Hepatocyte (in vitro differentiated cells): ENCODE measurements at regions not wholly inside any gene's neighbourhood (a gene's known extent, or its start where the extent isn't known, plus 50 kb on each side); places are given as distances from the start of the nearest gene placed in this dataset.

Source experiments
- DNase-seq: peaks from one replicate; pipeline ENCODE4 v3.0.0-alpha.2; 2016; ENCODE audit warnings: low spot score
- H2AFZ ChIP-seq: fragments of 200-600 bp; sonication (generic); 2 replicates; pipeline ENCODE4 v1.6.0; 2016; ENCODE audit warnings: antibody characterized with exemption, mild to moderate bottlenecking
- H3K27ac ChIP-seq: fragments of 200-600 bp; sonication (generic); 2 replicates; pipeline ENCODE4 v1.5.1; 2016; ENCODE audit warnings: mild to moderate bottlenecking
- H3K27me3 ChIP-seq: fragments of 200-600 bp; sonication (generic); 2 replicates; pipeline ENCODE4 v1.6.1; 2016
- H3K36me3 ChIP-seq: fragments of 200-600 bp; sonication (generic); replicated peaks from 2 replicates; pipeline ENCODE4 v1.5.1; 2016; ENCODE audit warnings: low read depth; ENCODE audit not compliant: insufficient read depth
- H3K4me1 ChIP-seq: fragments of 200-600 bp; sonication (generic); 2 replicates; pipeline ENCODE4 v1.5.1; 2016; ENCODE audit warnings: mild to moderate bottlenecking, moderate library complexity; ENCODE audit not compliant: insufficient read depth
- H3K4me2 ChIP-seq: fragments of 200-600 bp; sonication (generic); 2 replicates; pipeline ENCODE4 v1.6.0; 2016
- H3K4me3 ChIP-seq: fragments of 200-600 bp; sonication (generic); 2 replicates; pipeline ENCODE4 v1.5.1; 2016; ENCODE audit warnings: mild to moderate bottlenecking
- H3K79me2 ChIP-seq: fragments of 200-600 bp; sonication (generic); 2 replicates; pipeline ENCODE4 v1.6.0; 2017; ENCODE audit warnings: mild to moderate bottlenecking
- H3K9me2 ChIP-seq: fragments of 200-600 bp; sonication (generic); replicated peaks from 2 replicates; pipeline ENCODE4 v1.6.0; 2017; ENCODE audit warnings: mild to moderate bottlenecking; ENCODE audit not compliant: insufficient read depth
- H3K9me3 ChIP-seq: fragments of 200-600 bp; sonication (generic); 2 replicates; pipeline ENCODE4 v1.5.1; 2016; ENCODE audit warnings: low read depth, mild to moderate bottlenecking
- H4K20me1 ChIP-seq: fragments of 200-600 bp; sonication (generic); 2 replicates; pipeline ENCODE4 v1.6.0; 2016; ENCODE audit warnings: mild to moderate bottlenecking; ENCODE audit not compliant: insufficient read depth, poor library complexity, severe bottlenecking
- CTCF ChIP-seq: fragments of 200-600 bp; sonication (generic); IDR thresholded peaks from 2 replicates; pipeline ENCODE4 v1.5.1; 2016; ENCODE audit warnings: antibody characterized with exemption, mild to moderate bottlenecking; ENCODE audit not compliant: poor library complexity
- EZH2 ChIP-seq: fragments of 200-600 bp; sonication (generic); IDR thresholded peaks from 2 replicates; pipeline ENCODE4 v1.6.1; 2016; ENCODE audit warnings: antibody characterized with exemption, mild to moderate bottlenecking, borderline replicate concordance
- EZH2phosphoT487 ChIP-seq: fragments of 200-600 bp; sonication (generic); IDR thresholded peaks from one replicate; pipeline ENCODE4 v1.6.1; 2018; ENCODE audit warnings: antibody characterized with exemption, mild to moderate bottlenecking, low read depth, moderate library complexity; ENCODE audit not compliant: unreplicated experiment, severe bottlenecking
- WGBS: methylation state at CpG from one replicate; pipeline ENCODE4 v1.1.6; 2016; ENCODE audit warnings: low lambda C conversion rate; ENCODE audit errors: missing lambda C conversion rate; 5-methylcytosine and 5-hydroxymethylcytosine counted together

- 97% methylated on average over 11 of the region's 11 CpGs for WGBS
- no peak for TF ChIP-seq EZH2phosphoT487
- TF ChIP-seq CTCF = no peak
- no peak for TF ChIP-seq EZH2
- H3K9me3 ChIP-seq = no peaks in the 10 kb centered on the region
Measured at GRCh38 chr7:68206946-68207485, 1210.4 kb downstream of the TYW1 start.

GRCh38 chr7:68207676-68208075 is 1211.0 kb downstream of the TYW1 start:
- Histone ChIP-seq H3K9me3 (no peaks in the 10 kb centered on the region), H3K4me2 (no peak overlapping the region), H3K27me3 (no peaks in the 10 kb centered on the region), H3K9me2 (no peaks in the 10 kb centered on the region), H3K4me3 (no peak overlapping the region), H3K27ac (no peak overlapping the region), H2AFZ (no peak overlapping the region), H3K79me2 (no peaks in the 10 kb centered on the region), H3K36me3 (no peaks in the 10 kb centered on the region), H4K20me1 (no peaks in the 10 kb centered on the region), H3K4me1 (no peaks in the 10 kb centered on the region)
- no peak for DNase-seq
- 95% methylated on average over 8 of the region's 8 CpGs for WGBS
- TF ChIP-seq EZH2phosphoT487 (no peak), EZH2 (no peak), CTCF (no peak)

More at GRCh38 chr7:68206946-68207485, 1210.4 kb downstream of the TYW1 start:
- Histone ChIP-seq H3K27ac (no peak overlapping the region), H3K4me1 (no peaks in the 10 kb centered on the region), H3K79me2 (no peaks in the 10 kb centered on the region), H3K36me3 (no peaks in the 10 kb centered on the region), H3K4me3 (no peak overlapping the region), H3K27me3 (no peaks in the 10 kb centered on the region), H3K9me2 (no peaks in the 10 kb centered on the region), H4K20me1 (no peaks in the 10 kb centered on the region), H3K4me2 (no peak overlapping the region), H2AFZ (no peak overlapping the region)
- no peak for DNase-seq

GRCh38 chr7:68209486-68209885 is 1212.9 kb downstream of the TYW1 start:
- H3K79me2 ChIP-seq = no peaks in the 10 kb centered on the region
- H3K9me2 ChIP-seq = no peaks in the 10 kb centered on the region
- no peak overlapping the region for H3K4me2 ChIP-seq
- no peaks in the 10 kb centered on the region for H3K4me1 ChIP-seq
- H2AFZ ChIP-seq = no peak overlapping the region
- H3K36me3 ChIP-seq = no peaks in the 10 kb centered on the region
- DNase-seq = no peak
- H4K20me1 ChIP-seq = no peaks in the 10 kb centered on the region
- 67% methylated on average over 6 of the region's 6 CpGs for WGBS
- TF ChIP-seq CTCF (no peak), EZH2 (no peak), EZH2phosphoT487 (no peak)
- no peak overlapping the region for H3K27ac ChIP-seq
- no peaks in the 10 kb centered on the region for H3K27me3 ChIP-seq
- no peak overlapping the region for H3K4me3 ChIP-seq
- H3K9me3 ChIP-seq = no peaks in the 10 kb centered on the region

- H3K4me2 ChIP-seq = no peak overlapping the region
- H4K20me1 ChIP-seq = no peaks in the 10 kb centered on the region
- H3K27ac ChIP-seq = no peak overlapping the region
- TF ChIP-seq CTCF (no peak), EZH2phosphoT487 (no peak), EZH2 (no peak)
- H3K4me1 ChIP-seq = no peaks in the 10 kb centered on the region
- H2AFZ ChIP-seq = no peak overlapping the region
- DNase-seq = no peak
- H3K4me3 ChIP-seq = no peak overlapping the region
- no peaks in the 10 kb centered on the region for H3K36me3 ChIP-seq
- H3K79me2 ChIP-seq = no peaks in the 10 kb centered on the region
- 96% methylated on average over 3 of the region's 3 CpGs for WGBS
- H3K9me2 ChIP-seq = no peaks in the 10 kb centered on the region
- no peaks in the 10 kb centered on the region for H3K27me3 ChIP-seq
- no peaks in the 10 kb centered on the region for H3K9me3 ChIP-seq
Measured at GRCh38 chr7:68213838-68214237, 1217.2 kb downstream of the TYW1 start.
